Gastrocnemius medialis (tissue), 4 donors: ENCODE measurements at regions not wholly inside any gene's neighbourhood (a gene's known extent, or its start where the extent isn't known, plus 50 kb on each side); places are given as distances from the start of the nearest gene placed in this dataset.

Source experiments
- CTCF ChIP-seq, 5 experiments: fragments of 450-650 bp in 3 of 5; fragments of 200-600 bp in 2 of 5; sonication (generic) in 2 of 5; IDR thresholded peaks in 4 of 5; conservative IDR thresholded peaks in 1 of 5; 1 replicate in 4 of 5; 2 replicates in 1 of 5; pipeline ENCODE4 v1.5.1; 2016 to 2019; ENCODE audit warnings: antibody characterized with exemption in 5 of 5, mild to moderate bottlenecking in 3 of 5, moderate library complexity in 3 of 5
- POLR2A ChIP-seq, 2 donors: fragments of 450-650 bp; IDR thresholded peaks; one replicate each; pipeline ENCODE4 v1.6.1; 2017; ENCODE audit warnings: antibody characterized with exemption in 2 of 2, mild to moderate bottlenecking in 2 of 2, moderate library complexity in 2 of 2

- no peak for TF ChIP-seq CTCF (IDR thresholded peaks at IDR 0.05 in 4 of 5, conservative IDR thresholded peaks at IDR 0.05 in 1 of 5)
- TF ChIP-seq POLR2A (IDR thresholded peaks at IDR 0.05): no peak
These were observed 361.9 kb downstream of the VRK1 start for GRCh38 chr14:97159124-97159523.
